OCI-LY7 (cell line): ENCODE measurements at regions not wholly inside any gene's neighbourhood (a gene's known extent, or its start where the extent isn't known, plus 50 kb on each side); places are given as distances from the start of the nearest gene placed in this dataset.

ENCODE experiments used
- BruUV-seq: library from RNA; stranded (reverse); fragments of 400-500 nt; replicated peaks from 2 replicates; lab custom pipeline; 2021; lab: Mats Ljungman, UMichigan
- CTCF ChIA-PET: fragments of 300-600 bp; sonication (Branson Sonifier 250); formaldehyde crosslinking; loops from one replicate; lab custom pipeline; 2022; ENCODE audit warnings: antibody characterized with exemption; ENCODE audit not compliant: unreplicated experiment; lab: Charles Lee
- POLR2A ChIA-PET: fragments of 300-600 bp; sonication (Branson Sonifier 250); formaldehyde crosslinking; loops from one replicate; lab custom pipeline; 2022; ENCODE audit warnings: antibody characterized with exemption; lab: Charles Lee
- DNase-seq: peaks from one replicate; pipeline ENCODE4 v3.0.0-alpha.2; 2015; ENCODE audit warnings: low spot score
- H2AFZ ChIP-seq: fragments of 200-600 bp; sonication (generic), shearing (Covaris generic); 2 replicates; pipeline ENCODE4 v1.6.1; 2014; ENCODE audit warnings: mild to moderate bottlenecking, antibody characterized with exemption, low read length, moderate library complexity
- H3K27ac ChIP-seq: fragments of 200-600 bp; sonication (generic); 2 replicates; pipeline ENCODE4 v1.5.1; 2014; ENCODE audit warnings: mixed run types, low read depth, mild to moderate bottlenecking, moderate library complexity, low read length, inconsistent platforms; ENCODE audit not compliant: poor library complexity, severe bottlenecking
- H3K36me3 ChIP-seq: fragments of 200-600 bp; sonication (generic); 2 replicates; pipeline ENCODE4 v1.6.1; 2014; ENCODE audit warnings: mild to moderate bottlenecking, antibody characterized with exemption, low read length, moderate library complexity, mixed read lengths; ENCODE audit not compliant: insufficient read depth
- H3K4me1 ChIP-seq: fragments of 200-600 bp; sonication (generic); 2 replicates; pipeline ENCODE4 v1.5.1; 2014; ENCODE audit warnings: mild to moderate bottlenecking, low read length; ENCODE audit not compliant: insufficient read depth, poor library complexity, severe bottlenecking
- H3K4me2 ChIP-seq: fragments of 200-600 bp; sonication (generic); 2 replicates; pipeline ENCODE4 v1.6.1; 2014; ENCODE audit warnings: mild to moderate bottlenecking, low read length
- H3K4me3 ChIP-seq: fragments of 200-600 bp; sonication (generic); 2 replicates; pipeline ENCODE4 v1.5.1; 2014; ENCODE audit warnings: mild to moderate bottlenecking, low read depth, low read length; ENCODE audit not compliant: poor library complexity, severe bottlenecking
- H3K79me2 ChIP-seq: fragments of 200-600 bp; sonication (generic); 2 replicates; pipeline ENCODE4 v1.6.1; 2016; ENCODE audit warnings: low read depth, mild to moderate bottlenecking, low read length, moderate library complexity, mixed read lengths; ENCODE audit not compliant: insufficient read depth
- H3K9me2 ChIP-seq: fragments of 200-600 bp; sonication (generic); 2 replicates; pipeline ENCODE4 v1.6.1; 2016; ENCODE audit warnings: mild to moderate bottlenecking, low read length, mixed read lengths; ENCODE audit not compliant: insufficient read depth
- H3K9me3 ChIP-seq: fragments of 200-600 bp; sonication (generic); 2 replicates; pipeline ENCODE4 v1.6.1; 2014; ENCODE audit warnings: mild to moderate bottlenecking, mixed run types, low read length, mixed read lengths
- H4K20me1 ChIP-seq: fragments of 200-600 bp; sonication (generic); 2 replicates; pipeline ENCODE4 v1.6.1; 2014; ENCODE audit warnings: mild to moderate bottlenecking, antibody characterized with exemption, low read length, moderate library complexity, mixed read lengths; ENCODE audit not compliant: insufficient read depth
- CTCF ChIP-seq: fragments of 200-600 bp; sonication (generic); conservative IDR thresholded peaks from 2 replicates; pipeline ENCODE4 v1.5.1; 2014; ENCODE audit warnings: mild to moderate bottlenecking, antibody characterized with exemption, low read length, moderate library complexity, mixed read lengths
- EZH2phosphoT487 ChIP-seq: fragments of 200-600 bp; sonication (generic); IDR thresholded peaks from 2 replicates; pipeline ENCODE4 v1.6.1; 2018; ENCODE audit warnings: low read depth, borderline replicate concordance, mild to moderate bottlenecking, mixed run types, antibody characterized with exemption, low read length, moderate library complexity, mixed read lengths
- intact Hi-C: fragments of 100-400 bp; cut with micrococcal nuclease; formaldehyde crosslinking; loops from one replicate; pipeline ENCODE4 v1.10.0; 2022; ENCODE audit not compliant: unreplicated experiment

- no TSS peak for BruUV-seq
- Histone ChIP-seq H3K79me2 (no peaks in the 10 kb centered on the region), H3K36me3 (no peaks in the 10 kb centered on the region), H3K9me2 (no peaks in the 10 kb centered on the region), H3K27ac (no peak overlapping the region), H3K4me1 (no peaks in the 10 kb centered on the region), H2AFZ (no peak overlapping the region), H3K4me3 (no peak overlapping the region), H3K4me2 (no peak overlapping the region), H3K9me3 (no peaks in the 10 kb centered on the region), H4K20me1 (no peaks in the 10 kb centered on the region)
- ChIA-PET POLR2A (no interaction called here), CTCF (no interaction called here)
- intact Hi-C loops: no loop called here
- no peak for DNase-seq
- TF ChIP-seq CTCF (no peak), EZH2phosphoT487 (no peak)
Measured at GRCh38 chr2:151197184-151198108, 64.2 kb downstream of the RBM43 start.

- CTCF ChIA-PET: no interaction called here
- DNase-seq: no peak
- Histone ChIP-seq H3K9me2 (no peaks in the 10 kb centered on the region), H3K4me3 (no peak overlapping the region), H3K27ac (no peak overlapping the region), H2AFZ (no peak overlapping the region), H3K4me2 (no peak overlapping the region), H3K79me2 (no peaks in the 10 kb centered on the region), H3K9me3 (no peaks in the 10 kb centered on the region), H3K36me3 (no peaks in the 10 kb centered on the region), H4K20me1 (no peaks in the 10 kb centered on the region), H3K4me1 (no peaks in the 10 kb centered on the region)
- no TSS peak for BruUV-seq
- TF ChIP-seq CTCF (no peak), EZH2phosphoT487 (no peak)
- intact Hi-C loops: no loop called here
- POLR2A ChIA-PET: interaction anchor here (0.6 kb wide), 1 partner anchor 1783 kb away, joined by 8 read pairs; no protein-coding TSS in a partner anchor
Measured at GRCh38 chr2:151193576-151193975, 68.1 kb downstream of the RBM43 start.

GRCh38 chr2:151192681-151193080, 69.0 kb downstream of the RBM43 start:
- Histone ChIP-seq H3K27ac (no peak overlapping the region), H3K9me3 (no peaks in the 10 kb centered on the region), H3K4me3 (no peak overlapping the region), H4K20me1 (no peaks in the 10 kb centered on the region), H3K36me3 (no peaks in the 10 kb centered on the region), H3K4me2 (no peak overlapping the region), H3K9me2 (no peaks in the 10 kb centered on the region), H3K4me1 (no peaks in the 10 kb centered on the region), H2AFZ (no peak overlapping the region), H3K79me2 (no peaks in the 10 kb centered on the region)
- BruUV-seq: no TSS peak
- DNase-seq: no peak
- intact Hi-C loops: no loop called here
- ChIA-PET CTCF (interaction anchor here (0.7 kb wide), 1 partner anchor 50 kb away, joined by 3 read pairs; no protein-coding TSS in a partner anchor), POLR2A (interaction anchor here (0.6 kb wide), 1 partner anchor 1784 kb away, joined by 8 read pairs; no protein-coding TSS in a partner anchor)
- TF ChIP-seq EZH2phosphoT487: no peak
- TF ChIP-seq CTCF: no peak
